ENCODE measurements at regions not wholly inside any gene's neighbourhood (a gene's known extent, or its start where the extent isn't known, plus 50 kb on each side); places are given as distances from the start of the nearest gene placed in this dataset.

DNA sequence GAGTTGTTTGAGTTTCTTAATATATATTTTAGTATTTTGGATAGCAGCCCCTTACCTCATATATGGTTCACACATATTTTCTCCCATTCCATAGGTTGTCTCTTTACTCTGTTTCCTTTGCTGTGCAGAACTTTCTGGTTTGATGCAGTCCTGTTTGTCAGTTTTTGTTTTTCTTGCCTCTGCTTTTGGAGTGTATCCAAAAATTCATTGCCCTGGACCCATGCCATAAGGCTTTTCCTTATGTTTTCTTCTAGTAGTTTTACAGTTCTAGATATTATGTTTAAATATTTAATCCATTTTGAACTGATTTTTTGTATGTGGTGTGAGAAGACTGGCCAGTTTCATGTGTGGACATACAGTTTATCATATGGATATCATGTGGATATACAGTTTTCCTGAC lies 58.5 kb upstream of the NUDT6 start:
- H3K27ac Mint-ChIP-seq = no peak overlapping the region
- peaks cover 10% of the 10 kb centered on the region for H3K9me3 Mint-ChIP-seq
- POLR2A ChIA-PET = no interaction called here
- ATAC-seq = no peak
- H3K27me3 Mint-ChIP-seq = no peaks in the 10 kb centered on the region
- H3K36me3 Mint-ChIP-seq (ENCODE audit: low read depth) = peaks cover 71% of the 10 kb centered on the region
- peaks cover 2% of the 10 kb centered on the region for H3K4me1 Mint-ChIP-seq (ENCODE audit: low read depth)
- DNase-seq = no peak
- intact Hi-C loops (cut with micrococcal nuclease) = no loop called here
- CTCF ChIA-PET = no interaction called here
- TF ChIP-seq, protein P1, sequence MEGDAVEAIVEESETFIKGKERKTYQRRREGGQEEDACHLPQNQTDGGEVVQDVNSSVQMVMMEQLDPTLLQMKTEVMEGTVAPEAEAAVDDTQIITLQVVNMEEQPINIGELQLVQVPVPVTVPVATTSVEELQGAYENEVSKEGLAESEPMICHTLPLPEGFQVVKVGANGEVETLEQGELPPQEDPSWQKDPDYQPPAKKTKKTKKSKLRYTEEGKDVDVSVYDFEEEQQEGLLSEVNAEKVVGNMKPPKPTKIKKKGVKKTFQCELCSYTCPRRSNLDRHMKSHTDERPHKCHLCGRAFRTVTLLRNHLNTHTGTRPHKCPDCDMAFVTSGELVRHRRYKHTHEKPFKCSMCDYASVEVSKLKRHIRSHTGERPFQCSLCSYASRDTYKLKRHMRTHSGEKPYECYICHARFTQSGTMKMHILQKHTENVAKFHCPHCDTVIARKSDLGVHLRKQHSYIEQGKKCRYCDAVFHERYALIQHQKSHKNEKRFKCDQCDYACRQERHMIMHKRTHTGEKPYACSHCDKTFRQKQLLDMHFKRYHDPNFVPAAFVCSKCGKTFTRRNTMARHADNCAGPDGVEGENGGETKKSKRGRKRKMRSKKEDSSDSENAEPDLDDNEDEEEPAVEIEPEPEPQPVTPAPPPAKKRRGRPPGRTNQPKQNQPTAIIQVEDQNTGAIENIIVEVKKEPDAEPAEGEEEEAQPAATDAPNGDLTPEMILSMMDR (IDR thresholded peaks at IDR 0.05) = no peak
- no peak overlapping the region for H3K4me3 Mint-ChIP-seq

- Mint-ChIP-seq H3K4me3 (no peak overlapping the region), H3K36me3 (ENCODE audit: low read depth) (peaks cover 70% of the 10 kb centered on the region), H3K4me1 (ENCODE audit: low read depth) (peaks cover under 1% of the 10 kb centered on the region), H3K27me3 (no peaks in the 10 kb centered on the region), H3K9me3 (peaks cover 27% of the 10 kb centered on the region), H3K27ac (no peak overlapping the region)
- POLR2A ChIA-PET = no interaction called here
- TF ChIP-seq, protein P1 (IDR thresholded peaks at IDR 0.05) = no peak
- no peak for DNase-seq
- CTCF ChIA-PET = no interaction called here
- intact Hi-C loops (cut with micrococcal nuclease) = no loop called here
- no peak for ATAC-seq
Observed at GRCh38 chr4:122988696-122989095, 66.3 kb upstream of the NUDT6 start.

DNA sequence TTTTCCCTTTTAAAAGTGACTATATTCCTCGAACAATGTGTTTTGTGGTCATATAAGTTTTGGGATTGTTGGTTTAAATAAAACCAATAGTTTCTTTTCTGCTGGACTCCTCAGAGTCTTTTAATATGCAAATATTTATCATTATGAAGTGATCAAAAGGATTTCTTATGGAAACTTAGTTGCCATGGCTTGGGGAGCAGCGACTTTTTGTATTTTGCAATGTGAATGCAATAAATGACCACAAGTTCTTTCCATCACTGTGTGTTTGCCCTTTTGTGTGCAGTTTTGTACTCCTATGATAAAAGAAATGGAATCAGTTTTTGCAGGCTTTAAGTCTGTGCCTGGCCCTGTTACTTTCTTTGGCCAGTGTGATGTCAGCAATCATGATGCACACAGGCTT lies 68.5 kb upstream of the NUDT6 start:
- Mint-ChIP-seq H3K9me3 (peaks cover 23% of the 10 kb centered on the region), H3K4me1 (ENCODE audit: low read depth) (no peaks in the 10 kb centered on the region), H3K4me3 (no peak overlapping the region), H3K27me3 (no peaks in the 10 kb centered on the region), H3K27ac (no peak overlapping the region), H3K36me3 (ENCODE audit: low read depth) (peaks cover 55% of the 10 kb centered on the region)
- DNase-seq (no peak), ATAC-seq (no peak)
- TF ChIP-seq, protein P1 (IDR thresholded peaks at IDR 0.05) = no peak
- ChIA-PET POLR2A (no interaction called here), CTCF (no interaction called here)
- intact Hi-C loops (cut with micrococcal nuclease) = no loop called here

DNA sequence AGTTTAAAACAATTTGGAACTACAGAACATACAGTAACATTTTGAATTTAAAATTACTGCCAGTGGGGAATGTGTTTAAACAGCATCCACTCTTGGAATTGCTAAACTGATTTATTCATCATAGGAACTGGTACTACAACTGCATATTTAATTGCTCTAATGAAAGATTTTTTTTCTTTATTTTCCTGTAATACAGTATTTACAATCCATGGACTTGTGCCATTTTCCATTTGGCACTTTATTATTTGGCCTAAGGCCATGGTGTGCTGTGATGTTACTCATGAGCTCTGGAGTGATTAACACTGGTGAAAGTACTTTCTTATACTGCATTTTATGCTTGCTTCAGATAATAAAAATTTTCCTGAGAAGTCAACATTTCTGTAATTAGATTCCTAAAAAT lies 69.7 kb upstream of the NUDT6 start:
- POLR2A ChIA-PET = no interaction called here
- peaks cover 50% of the 10 kb centered on the region for H3K36me3 Mint-ChIP-seq (ENCODE audit: low read depth)

DNA sequence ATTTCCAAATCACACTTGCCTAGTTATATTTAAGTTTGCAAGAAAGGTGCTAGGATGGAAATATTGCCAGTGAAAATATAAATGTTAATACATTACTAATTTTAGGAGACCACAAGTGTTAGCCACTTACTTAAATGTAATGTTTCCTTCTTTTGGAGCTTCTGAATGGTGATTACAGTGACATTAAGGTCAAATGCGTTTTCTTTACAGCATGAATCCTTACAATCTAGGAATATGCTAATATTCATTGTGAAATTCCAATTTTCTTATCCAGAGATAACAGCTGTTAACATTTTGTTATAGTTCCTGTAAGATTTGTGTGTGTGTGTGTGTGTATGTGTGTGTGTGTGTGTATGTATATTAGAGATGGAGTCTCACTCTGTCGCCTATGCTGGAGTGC lies 70.2 kb upstream of the NUDT6 start:
- ATAC-seq (no peak), DNase-seq (no peak)
- intact Hi-C loops (cut with micrococcal nuclease) = no loop called here
- Mint-ChIP-seq H3K9me3 (peaks cover 13% of the 10 kb centered on the region), H3K27me3 (no peaks in the 10 kb centered on the region), H3K27ac (no peak overlapping the region), H3K36me3 (ENCODE audit: low read depth) (peaks cover 50% of the 10 kb centered on the region), H3K4me3 (no peak overlapping the region), H3K4me1 (ENCODE audit: low read depth) (peaks cover 5% of the 10 kb centered on the region)
- ChIA-PET POLR2A (no interaction called here), CTCF (no interaction called here)
- TF ChIP-seq, protein P1 (IDR thresholded peaks at IDR 0.05) = no peak

More for the DNA sequence above, 69.7 kb upstream of the NUDT6 start:
- H3K9me3 Mint-ChIP-seq = peaks cover 15% of the 10 kb centered on the region
- H3K27me3 Mint-ChIP-seq = no peaks in the 10 kb centered on the region
- TF ChIP-seq, protein P1 (IDR thresholded peaks at IDR 0.05) = no peak
- no peaks in the 10 kb centered on the region for H3K4me1 Mint-ChIP-seq (ENCODE audit: low read depth)
- intact Hi-C loops (cut with micrococcal nuclease) = no loop called here
- no peak overlapping the region for H3K27ac Mint-ChIP-seq
- no peak overlapping the region for H3K4me3 Mint-ChIP-seq
- ATAC-seq = no peak
- CTCF ChIA-PET = no interaction called here
- DNase-seq = no peak

Measured in activated CD8-positive, alpha-beta T cell treated with anti-CD3 and anti-CD28 coated beads for 36 hours (primary cell).